K562 (cell line): ENCODE measurements at regions not wholly inside any gene's neighbourhood (a gene's known extent, or its start where the extent isn't known, plus 50 kb on each side); places are given as distances from the start of the nearest gene placed in this dataset.

Source experiments
- ATAC-seq: fragments of 200-7000 bp; cut with Tn5 transposase; 3 replicates; pipeline ENCODE4 v1.9.1; 2020; ENCODE audit warnings: moderate library complexity
- BruUV-seq: library from RNA; stranded (reverse); fragments of 400-500 nt; replicated peaks from 2 replicates; lab custom pipeline; 2021; lab: Mats Ljungman, UMichigan
- CTCF ChIA-PET: fragments of 300-600 bp; formaldehyde crosslinking; extraction: SDS; loops from one replicate; lab custom pipeline; 2021; ENCODE audit warnings: low intra/inter-chr PET ratio; lab: Yijun Ruan, JAX
- POLR2A ChIA-PET: fragments of 300-600, 350-650 bp; sonication (Branson Sonifier 250); formaldehyde crosslinking; extraction: SDS; loops from one replicate; lab custom pipeline; 2021; ENCODE audit warnings: antibody characterized with exemption, inconsistent platforms; lab: Yijun Ruan, JAX
- DNase-seq, 4 experiments: peaks; one replicate each; pipeline versions ENCODE4 v3.0.0 to v3.0.0-alpha.2; 2011 to 2018; ENCODE audit warnings: low spot score in 3 of 4, mixed read lengths in 3 of 4; ENCODE audit errors: extremely low read depth in 1 of 4
- FAIRE-seq: peaks from 2 replicates; lab custom pipeline; 2011; peaks lifted over from hg19 to GRCh38; lab: Jason Lieb, UNC
- H2AFZ ChIP-seq: 2 replicates; pipeline ENCODE4 v1.6.0; 2011; ENCODE audit warnings: low read depth, low read length, control low read depth, inconsistent platforms
- H3K27ac ChIP-seq: fragments of 200-600 bp; 3 replicates; pipeline ENCODE4 v1.8.0; 2011; ENCODE audit warnings: low read depth, mild to moderate bottlenecking, control low read depth, inconsistent platforms, low read length, moderate library complexity, mixed read lengths; ENCODE audit errors: extremely low read depth
- H3K27me3 ChIP-seq, 2 experiments: fragments of 300-600 bp in 1 of 2; 2 replicates in 1 of 2; 3 replicates in 1 of 2; pipeline versions ENCODE4 v1.6.0 to v1.8.0; 2011; ENCODE audit warnings: inconsistent platforms in 2 of 2, low read length in 2 of 2, mild to moderate bottlenecking in 1 of 2, mixed read lengths in 1 of 2, moderate library complexity in 1 of 2; ENCODE audit not compliant: control insufficient read depth in 2 of 2, insufficient read depth in 2 of 2
- H3K36me3 ChIP-seq: fragments of 300-600 bp; 3 replicates; pipeline ENCODE4 v1.8.0; 2011; ENCODE audit warnings: mild to moderate bottlenecking, low read length, inconsistent platforms; ENCODE audit not compliant: control insufficient read depth, insufficient read depth
- H3K4me1 ChIP-seq, 2 experiments: fragments of 200-600 bp in 1 of 2; replicated peaks in 1 of 2; 2 replicates in 1 of 2; 3 replicates in 1 of 2; pipeline versions ENCODE4 v1.5.1 to v1.8.0; 2011; ENCODE audit warnings: inconsistent platforms in 2 of 2, low read length in 2 of 2, mild to moderate bottlenecking in 1 of 2, mixed read lengths in 1 of 2, moderate library complexity in 1 of 2; ENCODE audit not compliant: control insufficient read depth in 2 of 2, insufficient read depth in 2 of 2
- H3K4me2 ChIP-seq: 2 replicates; pipeline ENCODE4 v1.6.1; 2011; ENCODE audit warnings: low read length, control low read depth, inconsistent platforms, mixed read lengths; ENCODE audit not compliant: insufficient read depth
- H3K4me3 ChIP-seq: fragments of 200-600 bp; sonication (generic), shearing (Covaris generic); 2 replicates; pipeline ENCODE4 v1.5.1; 2016; ENCODE audit warnings: control low read depth, inconsistent platforms
- H3K79me2 ChIP-seq: fragments of 200-600 bp; 3 replicates; pipeline ENCODE4 v1.8.0; 2011; ENCODE audit warnings: low read length, inconsistent platforms; ENCODE audit not compliant: control insufficient read depth, insufficient read depth
- H3K9ac ChIP-seq, 2 experiments: 2 replicates each; pipeline versions ENCODE4 v1.6.0 to v1.6.1; 2011; ENCODE audit warnings: low read depth in 2 of 2, low read length in 2 of 2, control low read depth in 1 of 2, inconsistent platforms in 1 of 2, mild to moderate bottlenecking in 1 of 2, mixed read lengths in 1 of 2; ENCODE audit not compliant: insufficient read depth in 1 of 2
- H3K9me1 ChIP-seq: one replicate; pipeline ENCODE4 v1.6.0; 2011; ENCODE audit warnings: inconsistent platforms, mild to moderate bottlenecking, low read length, moderate library complexity; ENCODE audit not compliant: control insufficient read depth, insufficient read depth
- H3K9me3 ChIP-seq: replicated peaks from 2 replicates; pipeline ENCODE4 v1.5.1; 2011; ENCODE audit warnings: low read depth, low read length, inconsistent platforms; ENCODE audit not compliant: control insufficient read depth, insufficient read depth
- H4K20me1 ChIP-seq: replicated peaks from 2 replicates; pipeline ENCODE4 v1.6.1; 2011; ENCODE audit warnings: low read length, inconsistent platforms, mixed read lengths; ENCODE audit not compliant: control insufficient read depth, insufficient read depth
- BDP1 ChIP-seq: IDR thresholded peaks from 3 replicates; pipeline ENCODE4 v1.6.1; 2011; ENCODE audit not compliant: insufficient read length, insufficient read depth
- ESRRA ChIP-seq: fragments of 450-650 bp; IDR thresholded peaks from 2 replicates; pipeline ENCODE4 v1.6.1; 2014; ENCODE audit warnings: low read depth, mild to moderate bottlenecking, moderate library complexity, borderline replicate concordance
- L3MBTL2 ChIP-seq: fragments of 450-650 bp; IDR thresholded peaks from 2 replicates; pipeline ENCODE4 v1.6.1; 2016; ENCODE audit warnings: mild to moderate bottlenecking, moderate library complexity
- NCOA6 ChIP-seq: fragments of 450-650 bp; IDR thresholded peaks from 2 replicates; pipeline ENCODE4 v1.6.1; 2017; ENCODE audit warnings: mild to moderate bottlenecking
- NFRKB ChIP-seq: fragments of 450-650 bp; IDR thresholded peaks from 2 replicates; pipeline ENCODE4 v1.6.1; 2016; ENCODE audit warnings: low read depth
- POLR2AphosphoS5 ChIP-seq: IDR thresholded peaks from 2 replicates; pipeline ENCODE4 v1.6.1; 2011; ENCODE audit warnings: mild to moderate bottlenecking, low read depth, low read length, moderate library complexity; ENCODE audit not compliant: control insufficient read depth, insufficient read depth
- SMAD2 ChIP-seq: fragments of 150-350 bp; IDR thresholded peaks from 2 replicates; pipeline ENCODE4 v1.6.1; 2014; ENCODE audit warnings: low read depth, mild to moderate bottlenecking, low read length
- U2AF2 ChIP-seq: fragments of 200-400 bp; formaldehyde crosslinking; optimal IDR thresholded peaks from 2 replicates; pipeline ENCODE3; 2017; ENCODE audit warnings: low read depth, mild to moderate bottlenecking, low read length
- ZKSCAN1 ChIP-seq: fragments of 150-350 bp; IDR thresholded peaks from 2 replicates; pipeline ENCODE4 v1.6.1; 2016; ENCODE audit warnings: low read depth, low read length
- ZNF407 ChIP-seq: fragments of 450-650 bp; IDR thresholded peaks from 2 replicates; pipeline ENCODE4 v1.6.1; 2016; ENCODE audit warnings: low read depth
- in situ Hi-C: fragments of 300-500 bp; cut with MboI; formaldehyde crosslinking; loops from 4 replicates; pipeline ENCODE4 v1.15.0; 2018; ENCODE audit warnings: inconsistent platforms, mixed read lengths
- intact Hi-C: fragments of 100-400 bp; cut with micrococcal nuclease; formaldehyde crosslinking; loops from 2 replicates; pipeline ENCODE4 v1.14.2; 2022
- TF ChIP-seq, protein P1 (sequence below), 2 experiments: fragments of 450-650 bp; IDR thresholded peaks; 2 replicates each; pipeline ENCODE4 v1.6.1; 2018; ENCODE audit warnings: mild to moderate bottlenecking in 2 of 2, low read depth in 1 of 2; ENCODE audit not compliant: partially characterized antibody in 2 of 2

DNA sequence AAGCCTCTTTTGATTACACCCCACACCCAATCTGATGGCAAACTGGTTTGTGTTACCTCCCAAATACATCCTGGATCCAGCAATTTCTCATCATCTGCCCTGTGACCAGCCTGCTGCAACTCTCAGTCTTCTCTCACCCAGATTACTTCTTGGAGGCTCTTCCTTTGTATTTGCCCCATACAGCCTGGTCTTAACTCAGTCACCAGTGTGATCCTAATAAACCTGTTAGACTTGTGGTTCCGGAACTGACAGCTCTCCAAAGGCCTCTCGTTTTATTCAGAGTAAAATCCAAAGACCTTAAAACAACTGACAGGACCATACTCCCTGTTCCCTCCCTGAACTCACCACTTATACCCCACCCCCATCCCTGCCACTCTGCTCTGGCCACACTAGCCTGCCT lies 228.2 kb upstream of the PAPPA start (continued):
- no peak for TF ChIP-seq NFRKB
- no peak for TF ChIP-seq NCOA6
- TF ChIP-seq ZNF407: no peak
- TF ChIP-seq BDP1: no peak

DNA sequence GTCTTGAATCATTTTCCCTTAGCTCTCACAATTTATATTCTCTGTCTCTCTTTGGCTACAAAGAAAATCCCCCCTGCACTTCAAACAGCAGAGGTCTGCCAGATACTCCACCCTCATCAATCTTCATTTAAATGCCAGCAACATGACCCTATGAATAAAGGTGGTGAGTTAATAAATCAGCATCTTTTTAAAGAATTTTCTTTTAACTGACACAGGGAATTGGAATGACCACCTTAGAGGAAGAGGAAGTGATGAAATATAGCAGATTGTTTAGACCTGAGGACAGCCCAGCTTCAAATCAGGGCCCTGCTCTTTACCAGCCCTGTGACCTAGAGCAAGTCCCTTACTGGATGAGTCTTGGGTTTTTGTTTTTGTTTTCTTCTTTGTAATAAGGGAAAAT lies 223.1 kb upstream of the PAPPA start:
- no peak for FAIRE-seq
- CTCF ChIA-PET: no interaction called here
- no TSS peak for BruUV-seq
- TF ChIP-seq POLR2AphosphoS5: no peak
- TF ChIP-seq ESRRA: no peak
- TF ChIP-seq, protein P1, sequence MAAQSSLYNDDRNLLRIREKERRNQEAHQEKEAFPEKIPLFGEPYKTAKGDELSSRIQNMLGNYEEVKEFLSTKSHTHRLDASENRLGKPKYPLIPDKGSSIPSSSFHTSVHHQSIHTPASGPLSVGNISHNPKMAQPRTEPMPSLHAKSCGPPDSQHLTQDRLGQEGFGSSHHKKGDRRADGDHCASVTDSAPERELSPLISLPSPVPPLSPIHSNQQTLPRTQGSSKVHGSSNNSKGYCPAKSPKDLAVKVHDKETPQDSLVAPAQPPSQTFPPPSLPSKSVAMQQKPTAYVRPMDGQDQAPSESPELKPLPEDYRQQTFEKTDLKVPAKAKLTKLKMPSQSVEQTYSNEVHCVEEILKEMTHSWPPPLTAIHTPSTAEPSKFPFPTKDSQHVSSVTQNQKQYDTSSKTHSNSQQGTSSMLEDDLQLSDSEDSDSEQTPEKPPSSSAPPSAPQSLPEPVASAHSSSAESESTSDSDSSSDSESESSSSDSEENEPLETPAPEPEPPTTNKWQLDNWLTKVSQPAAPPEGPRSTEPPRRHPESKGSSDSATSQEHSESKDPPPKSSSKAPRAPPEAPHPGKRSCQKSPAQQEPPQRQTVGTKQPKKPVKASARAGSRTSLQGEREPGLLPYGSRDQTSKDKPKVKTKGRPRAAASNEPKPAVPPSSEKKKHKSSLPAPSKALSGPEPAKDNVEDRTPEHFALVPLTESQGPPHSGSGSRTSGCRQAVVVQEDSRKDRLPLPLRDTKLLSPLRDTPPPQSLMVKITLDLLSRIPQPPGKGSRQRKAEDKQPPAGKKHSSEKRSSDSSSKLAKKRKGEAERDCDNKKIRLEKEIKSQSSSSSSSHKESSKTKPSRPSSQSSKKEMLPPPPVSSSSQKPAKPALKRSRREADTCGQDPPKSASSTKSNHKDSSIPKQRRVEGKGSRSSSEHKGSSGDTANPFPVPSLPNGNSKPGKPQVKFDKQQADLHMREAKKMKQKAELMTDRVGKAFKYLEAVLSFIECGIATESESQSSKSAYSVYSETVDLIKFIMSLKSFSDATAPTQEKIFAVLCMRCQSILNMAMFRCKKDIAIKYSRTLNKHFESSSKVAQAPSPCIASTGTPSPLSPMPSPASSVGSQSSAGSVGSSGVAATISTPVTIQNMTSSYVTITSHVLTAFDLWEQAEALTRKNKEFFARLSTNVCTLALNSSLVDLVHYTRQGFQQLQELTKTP (IDR thresholded peaks at IDR 0.05; ENCODE audit: low read depth in 1 of 2, partially characterized antibody in 2 of 2): no peak
- no peak for TF ChIP-seq L3MBTL2
- no peak for TF ChIP-seq U2AF2
- no peak for TF ChIP-seq ZKSCAN1
- no peak for TF ChIP-seq SMAD2

More for the DNA sequence above, 223.1 kb upstream of the PAPPA start:
- POLR2A ChIA-PET: no interaction called here
- Histone ChIP-seq H3K4me3 (no peak overlapping the region), H3K36me3 (no peaks in the 10 kb centered on the region), H3K27me3 (no peaks in the 10 kb centered on the region), H3K9me3 (0 out of 2 replicates have a peak, but pooled peaks cover 1% of the 10 kb centered on the region), H3K9me1 (no peaks in the 10 kb centered on the region), H3K9ac (no peak overlapping the region), H3K4me2 (no peak overlapping the region), H3K27ac (no peak overlapping the region), H3K79me2 (no peaks in the 10 kb centered on the region), H4K20me1 (no peaks in the 10 kb centered on the region), H3K4me1 (no peaks in the 10 kb centered on the region), H2AFZ (no peak overlapping the region)
- DNase-seq (no peak), ATAC-seq (no peak)
- in situ Hi-C loops: no loop called here
- intact Hi-C loops: no loop called here
